ENCODE measurements at regions not wholly inside any gene's neighbourhood (a gene's known extent, or its start where the extent isn't known, plus 50 kb on each side); places are given as distances from the start of the nearest gene placed in this dataset.

DNA sequence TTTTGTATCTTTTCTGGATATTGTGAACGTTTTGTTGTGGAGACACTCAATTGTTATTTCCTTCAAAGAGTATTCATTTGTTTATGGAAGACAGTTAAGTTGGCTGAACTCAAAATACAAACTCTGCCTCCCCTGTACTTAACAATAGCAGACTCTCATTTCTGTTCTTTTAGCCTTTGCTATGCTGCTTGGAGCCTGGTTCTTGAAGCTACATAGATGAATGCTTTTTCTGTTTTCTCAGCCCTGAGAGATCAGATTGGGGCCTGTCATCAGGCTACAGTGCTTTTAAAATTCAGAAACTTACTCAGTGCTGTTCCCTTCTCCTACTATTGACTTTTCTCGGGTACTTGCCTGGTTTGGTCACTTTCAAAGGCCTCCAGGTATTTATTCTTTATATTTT is 215.7 kb upstream of the LYPLAL1 start:
- no peak for TF ChIP-seq POLR2A (IDR thresholded peaks at IDR 0.05; ENCODE audit: low read length)
- no peak for TF ChIP-seq GATA1 (IDR thresholded peaks at IDR 0.05; ENCODE audit: low read depth, low read length)
